ENCODE measurements at regions not wholly inside any gene's neighbourhood (a gene's known extent, or its start where the extent isn't known, plus 50 kb on each side); places are given as distances from the start of the nearest gene placed in this dataset.

GRCh38 chr11:80393210-80393609 is 952.4 kb upstream of the TENM4 start:
- TF ChIP-seq CTCF (IDR thresholded peaks at IDR 0.05): no peak
- no peak for TF ChIP-seq POLR2AphosphoS5 (IDR thresholded peaks at IDR 0.05)
- no peak for TF ChIP-seq POLR2A (IDR thresholded peaks at IDR 0.05)
- TF ChIP-seq EP300 (IDR thresholded peaks at IDR 0.05): no peak

Data from sigmoid colon (tissue), 4 donors.